ENCODE measurements at regions not wholly inside any gene's neighbourhood (a gene's known extent, or its start where the extent isn't known, plus 50 kb on each side); places are given as distances from the start of the nearest gene placed in this dataset.

DNA sequence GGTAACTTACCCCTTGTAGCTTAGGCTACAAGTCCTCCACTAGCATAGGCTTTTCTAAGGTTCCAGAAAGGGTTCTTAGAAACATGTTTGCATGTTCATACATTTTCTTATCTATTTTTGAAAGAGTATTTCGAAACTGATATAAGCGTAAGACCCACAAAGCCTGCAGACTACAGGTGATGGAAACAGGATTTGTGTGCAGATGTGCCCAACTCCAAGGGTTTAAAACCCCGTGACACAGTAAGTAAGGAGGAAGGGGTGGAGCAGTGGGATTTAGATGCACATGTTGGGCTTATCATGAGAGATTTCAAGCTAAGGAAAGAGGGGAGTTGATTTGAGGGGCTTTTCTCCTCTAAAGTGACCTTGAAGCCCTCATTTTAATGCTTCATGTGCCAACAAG, 164.7 kb downstream of the LTN1 start:
- TF ChIP-seq EZH2 (IDR thresholded peaks at IDR 0.05; ENCODE audit: borderline replicate concordance, low read depth, low read length, poor library complexity, severe bottlenecking): no peak
- TF ChIP-seq, protein P1, sequence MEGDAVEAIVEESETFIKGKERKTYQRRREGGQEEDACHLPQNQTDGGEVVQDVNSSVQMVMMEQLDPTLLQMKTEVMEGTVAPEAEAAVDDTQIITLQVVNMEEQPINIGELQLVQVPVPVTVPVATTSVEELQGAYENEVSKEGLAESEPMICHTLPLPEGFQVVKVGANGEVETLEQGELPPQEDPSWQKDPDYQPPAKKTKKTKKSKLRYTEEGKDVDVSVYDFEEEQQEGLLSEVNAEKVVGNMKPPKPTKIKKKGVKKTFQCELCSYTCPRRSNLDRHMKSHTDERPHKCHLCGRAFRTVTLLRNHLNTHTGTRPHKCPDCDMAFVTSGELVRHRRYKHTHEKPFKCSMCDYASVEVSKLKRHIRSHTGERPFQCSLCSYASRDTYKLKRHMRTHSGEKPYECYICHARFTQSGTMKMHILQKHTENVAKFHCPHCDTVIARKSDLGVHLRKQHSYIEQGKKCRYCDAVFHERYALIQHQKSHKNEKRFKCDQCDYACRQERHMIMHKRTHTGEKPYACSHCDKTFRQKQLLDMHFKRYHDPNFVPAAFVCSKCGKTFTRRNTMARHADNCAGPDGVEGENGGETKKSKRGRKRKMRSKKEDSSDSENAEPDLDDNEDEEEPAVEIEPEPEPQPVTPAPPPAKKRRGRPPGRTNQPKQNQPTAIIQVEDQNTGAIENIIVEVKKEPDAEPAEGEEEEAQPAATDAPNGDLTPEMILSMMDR (conservative IDR thresholded peaks at IDR 0.05; ENCODE audit: low read depth, low read length): no peak
- Histone ChIP-seq H3K27me3 (replicated peaks; ENCODE audit: insufficient read depth, low read depth, low read length, poor library complexity) (no peaks in the 10 kb centered on the region), H3K4me3 (ENCODE audit: low read depth, low read length, poor library complexity, severe bottlenecking) (no peak overlapping the region), H3K4me1 (ENCODE audit: insufficient read depth, low read length, poor library complexity, severe bottlenecking) (no peaks in the 10 kb centered on the region), H3K36me3 (ENCODE audit: insufficient read depth, low read length, poor library complexity, severe bottlenecking) (no peaks in the 10 kb centered on the region), H3K9me3 (ENCODE audit: low read depth, low read length, poor library complexity, severe bottlenecking) (no peaks in the 10 kb centered on the region), H3K27ac (ENCODE audit: low read depth, low read length, poor library complexity, severe bottlenecking) (no peak overlapping the region)
- ChIA-PET CTCF (no interaction called here), POLR2A (ENCODE audit: low non-redundant PET) (no interaction called here)
- no TSS peak for BruUV-seq (replicated peaks)
- no peak for DNase-seq (ENCODE audit: low spot score)
- intact Hi-C loops (cut with micrococcal nuclease; ENCODE audit: unreplicated experiment): no loop called here

DNA sequence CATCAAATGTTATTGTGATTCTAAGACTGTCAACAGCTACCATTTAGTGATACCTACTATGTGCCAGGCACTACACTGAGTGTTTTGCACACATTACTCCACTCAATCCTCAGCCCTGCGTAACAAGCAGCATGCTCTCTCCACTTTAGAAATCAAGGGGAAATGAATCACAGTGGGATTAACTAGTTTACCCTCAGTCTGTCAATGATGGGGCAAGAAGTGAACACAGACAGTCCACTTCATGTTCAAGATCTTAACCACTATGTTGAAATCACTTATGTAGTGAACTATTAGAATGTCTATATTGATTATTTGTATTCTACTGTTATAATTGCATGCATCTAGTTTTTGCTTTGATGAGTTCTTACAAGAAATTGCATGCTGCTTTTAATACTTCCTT, 165.3 kb downstream of the LTN1 start:
- no peak for TF ChIP-seq EZH2 (IDR thresholded peaks at IDR 0.05; ENCODE audit: borderline replicate concordance, low read depth, low read length, poor library complexity, severe bottlenecking)
- TF ChIP-seq, protein P1 (conservative IDR thresholded peaks at IDR 0.05; ENCODE audit: low read depth, low read length): no peak
- POLR2A ChIA-PET (ENCODE audit: low non-redundant PET): no interaction called here
- no peaks in the 10 kb centered on the region for H3K27me3 ChIP-seq (replicated peaks; ENCODE audit: insufficient read depth, low read depth, low read length, poor library complexity)
- no peak for DNase-seq (ENCODE audit: low spot score)
- H3K27ac ChIP-seq (ENCODE audit: low read depth, low read length, poor library complexity, severe bottlenecking): no peak overlapping the region
- H3K9me3 ChIP-seq (ENCODE audit: low read depth, low read length, poor library complexity, severe bottlenecking): no peaks in the 10 kb centered on the region
- no peaks in the 10 kb centered on the region for H3K36me3 ChIP-seq (ENCODE audit: insufficient read depth, low read length, poor library complexity, severe bottlenecking)
- no peaks in the 10 kb centered on the region for H3K4me1 ChIP-seq (ENCODE audit: insufficient read depth, low read length, poor library complexity, severe bottlenecking)
- no TSS peak for BruUV-seq (replicated peaks)
- no peak overlapping the region for H3K4me3 ChIP-seq (ENCODE audit: low read depth, low read length, poor library complexity, severe bottlenecking)
- CTCF ChIA-PET: no interaction called here
- intact Hi-C loops (cut with micrococcal nuclease; ENCODE audit: unreplicated experiment): no loop called here

DNA sequence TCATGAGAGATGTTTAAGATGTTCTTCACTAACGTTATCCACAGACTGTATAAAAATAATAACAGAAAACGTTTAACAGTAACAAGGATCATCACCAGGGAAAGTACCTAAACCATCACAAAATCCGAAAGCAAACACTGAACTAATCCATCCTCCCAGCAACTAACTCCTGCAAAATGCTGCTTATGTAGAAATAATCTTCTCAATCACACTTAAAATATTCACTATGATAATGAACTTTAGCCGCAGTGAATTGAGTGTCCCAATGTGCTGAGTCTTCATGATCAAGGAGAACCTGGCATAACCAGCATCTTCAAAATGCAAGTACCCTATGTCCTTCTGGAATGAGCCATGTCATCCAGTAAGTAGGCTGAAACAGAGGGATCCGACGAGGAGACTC, 166.1 kb downstream of the LTN1 start:
- H3K27me3 ChIP-seq (replicated peaks; ENCODE audit: insufficient read depth, low read depth, low read length, poor library complexity): no peaks in the 10 kb centered on the region
- no peak for DNase-seq (ENCODE audit: low spot score)
- TF ChIP-seq, protein P1 (conservative IDR thresholded peaks at IDR 0.05; ENCODE audit: low read depth, low read length): no peak
- H3K27ac ChIP-seq (ENCODE audit: low read depth, low read length, poor library complexity, severe bottlenecking): no peak overlapping the region
- intact Hi-C loops (cut with micrococcal nuclease; ENCODE audit: unreplicated experiment): no loop called here
- ChIA-PET CTCF (no interaction called here), POLR2A (ENCODE audit: low non-redundant PET) (no interaction called here)
- H3K4me3 ChIP-seq (ENCODE audit: low read depth, low read length, poor library complexity, severe bottlenecking): no peak overlapping the region
- no peaks in the 10 kb centered on the region for H3K4me1 ChIP-seq (ENCODE audit: insufficient read depth, low read length, poor library complexity, severe bottlenecking)
- no peaks in the 10 kb centered on the region for H3K36me3 ChIP-seq (ENCODE audit: insufficient read depth, low read length, poor library complexity, severe bottlenecking)
- no TSS peak for BruUV-seq (replicated peaks)
- H3K9me3 ChIP-seq (ENCODE audit: low read depth, low read length, poor library complexity, severe bottlenecking): no peaks in the 10 kb centered on the region

Data from A673 (cell line).